NCI-H2171 (cell line): ENCODE measurements at regions not wholly inside any gene's neighbourhood (a gene's known extent, or its start where the extent isn't known, plus 50 kb on each side); places are given as distances from the start of the nearest gene placed in this dataset.
"Not testable (repeated sequence)": the region's sequence is repeated elsewhere in the genome, so short reads cannot be mapped to it uniquely, and the experiment has no call there.

Experiments used
- DNase-seq: peaks from one replicate; lab custom pipeline; 2025; lab: John Stamatoyannopoulos, UW

GRCh38 chr1:195847957-195848875, 760.0 kb downstream of the KCNT2 start:
- DNase-seq: not testable (repeated sequence)

DNA sequence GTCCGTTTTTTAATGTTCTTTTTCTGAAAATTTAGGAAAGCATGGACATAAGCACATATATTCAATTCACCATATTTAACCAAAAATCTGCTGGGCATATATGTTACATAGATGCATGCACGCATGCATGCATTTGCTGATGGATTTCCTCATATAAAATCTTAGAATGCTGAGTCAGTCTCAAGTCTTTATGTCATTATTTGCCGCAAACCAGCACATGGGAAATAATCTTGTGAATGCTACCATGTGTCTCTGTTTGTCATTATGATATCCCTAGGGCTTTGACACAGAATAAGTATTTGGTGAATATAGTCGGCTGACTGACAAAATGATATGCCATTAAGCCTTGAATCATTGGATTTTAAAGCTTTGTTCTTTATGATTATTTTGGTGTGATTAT, 776.5 kb downstream of the KCNT2 start:
- no peak for DNase-seq

DNA sequence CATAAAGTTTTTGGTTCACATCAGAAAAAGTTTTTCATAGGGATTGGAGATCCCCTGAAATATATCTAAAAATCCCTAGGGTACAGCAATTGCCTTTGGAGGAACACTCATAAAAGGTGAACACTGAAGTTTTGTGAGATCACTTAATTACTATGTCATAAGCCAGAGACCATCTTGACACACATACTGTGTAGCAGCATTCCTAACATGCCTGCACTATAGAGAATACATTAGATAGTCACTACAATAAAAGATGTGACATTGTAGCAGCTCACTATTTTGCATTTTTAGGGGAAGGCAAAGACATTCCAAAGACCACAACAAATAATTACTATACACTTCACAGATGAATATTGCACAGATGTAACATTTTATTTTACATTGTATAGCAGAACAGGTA, 779.9 kb downstream of the KCNT2 start:
- DNase-seq: no peak

- no peak for DNase-seq
Measured at GRCh38 chr1:195820925-195821324, 787.3 kb downstream of the KCNT2 start.

GRCh38 chr1:195806060-195806459, 802.2 kb downstream of the KCNT2 start:
- DNase-seq: no peak

GRCh38 chr1:195804547-195804946, 803.7 kb downstream of the KCNT2 start:
- DNase-seq: no peak

DNA sequence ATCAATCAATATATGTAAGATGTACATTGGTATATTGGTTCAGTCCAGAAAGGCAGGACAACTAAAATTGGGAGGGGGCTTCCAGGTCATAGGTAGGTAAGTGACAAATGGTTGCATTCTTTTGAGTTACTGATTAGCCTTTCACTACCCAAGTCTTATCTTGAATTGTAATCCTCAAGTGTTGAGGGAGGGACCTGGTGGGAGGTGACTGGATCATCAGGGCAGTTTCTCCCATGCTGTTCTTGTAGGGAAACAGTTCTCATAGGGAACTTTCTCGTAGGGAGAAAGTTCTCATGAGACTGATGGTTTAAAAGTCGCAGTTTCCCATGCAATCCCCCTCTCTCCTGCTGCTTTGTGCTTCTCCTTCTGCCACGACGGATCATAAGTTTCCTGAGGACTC, 809.2 kb downstream of the KCNT2 start:
- DNase-seq: no peak

DNA sequence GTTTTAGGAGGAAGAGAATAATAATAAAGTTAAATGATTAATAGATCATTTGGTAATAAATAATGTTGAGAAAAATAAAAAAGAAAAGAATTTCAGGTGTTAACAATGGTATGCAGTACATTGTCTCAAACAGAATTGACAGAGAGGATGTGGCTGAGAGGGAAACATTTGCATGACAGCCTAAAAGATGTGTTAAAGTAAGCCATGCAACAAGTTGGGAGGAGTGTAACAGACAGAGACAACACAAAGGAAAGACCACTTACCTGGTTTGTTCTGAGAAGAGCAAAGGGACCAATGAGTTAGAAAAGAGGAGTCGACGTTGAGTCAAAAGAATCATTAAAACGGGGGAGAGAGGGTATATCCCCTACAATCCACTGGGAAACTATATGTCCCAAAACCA, 814.0 kb downstream of the KCNT2 start:
- no peak for DNase-seq

- DNase-seq: no peak
Measured at GRCh38 chr1:195791796-195792195, 816.4 kb downstream of the KCNT2 start.

DNA sequence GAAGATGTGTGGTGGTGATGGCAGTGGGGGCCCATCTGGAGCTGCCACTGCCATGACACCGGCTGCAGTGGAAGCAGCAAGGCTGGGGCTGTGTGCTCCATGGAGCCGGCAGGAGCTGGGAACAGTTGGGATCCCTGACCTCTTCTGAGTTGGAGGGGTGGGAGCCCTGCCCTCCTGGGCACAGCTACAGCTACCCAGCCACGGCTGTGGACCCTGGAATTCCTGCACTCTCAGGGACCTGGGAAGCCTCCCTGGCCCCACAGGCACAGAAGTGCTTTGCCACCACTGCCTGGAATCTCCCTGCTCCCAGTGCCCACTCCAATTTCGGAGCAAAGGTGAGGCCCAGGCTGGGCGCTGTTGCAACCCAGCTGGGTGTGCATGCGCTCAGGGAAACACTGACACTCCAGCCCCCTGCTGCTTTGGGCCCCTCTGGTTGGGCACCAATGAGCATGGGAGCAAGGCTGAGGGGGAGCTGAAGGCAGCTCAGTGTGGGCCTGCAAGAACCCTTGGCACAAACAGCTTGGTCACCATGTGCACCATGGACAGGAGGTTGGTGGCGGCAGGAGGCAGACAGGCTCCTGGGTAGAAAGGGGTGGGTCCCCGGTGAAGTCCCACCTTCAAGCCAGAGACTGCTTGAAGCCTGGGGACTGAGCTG, 817.6 kb downstream of the KCNT2 start:
- DNase-seq: no peak

GRCh38 chr1:195789321-195789720, 818.9 kb downstream of the KCNT2 start:
- DNase-seq: no peak

DNA sequence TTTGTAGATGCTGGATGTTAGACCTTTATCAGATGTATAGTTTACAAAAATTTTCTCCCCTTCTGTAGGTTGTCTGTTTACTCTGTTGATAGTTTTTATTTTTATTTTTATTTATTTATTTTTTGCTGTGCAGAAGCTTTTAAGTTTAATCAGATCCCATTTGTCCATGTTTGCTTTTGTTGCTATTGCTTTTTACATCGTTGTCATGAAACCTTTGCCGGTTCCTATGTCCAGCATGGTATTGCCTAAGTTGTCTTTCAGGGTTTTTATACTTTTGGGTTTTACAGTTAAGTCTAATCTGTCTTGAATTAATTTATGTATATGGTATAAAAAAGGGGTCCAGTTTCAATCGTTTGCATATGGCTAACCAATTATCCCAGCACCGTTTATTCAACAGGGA, 819.5 kb downstream of the KCNT2 start:
- DNase-seq: no peak

DNA sequence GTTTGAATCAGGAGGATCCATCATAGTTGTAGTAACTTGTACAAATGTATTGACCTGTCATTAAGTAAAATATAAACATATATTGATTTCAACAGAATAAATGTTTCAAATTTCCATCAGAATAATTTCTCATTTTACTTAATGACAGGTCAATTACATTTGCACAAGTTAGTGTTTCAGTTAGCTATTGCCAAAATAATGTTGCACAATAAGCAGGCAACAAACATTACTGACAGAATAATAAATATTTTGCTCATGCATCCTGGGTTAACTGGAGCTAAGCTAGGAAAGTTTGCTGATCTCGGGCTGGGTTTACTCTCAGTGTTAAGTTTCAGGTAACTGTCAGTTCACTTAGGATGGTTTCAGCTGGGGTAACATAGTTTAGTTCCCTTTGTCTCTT, 822.4 kb downstream of the KCNT2 start:
- no peak for DNase-seq

GRCh38 chr1:195773931-195774330, 834.3 kb downstream of the KCNT2 start:
- DNase-seq: no peak

GRCh38 chr1:195769461-195769860, 838.8 kb downstream of the KCNT2 start:
- no peak for DNase-seq

- DNase-seq: no peak
Measured at GRCh38 chr1:195768936-195769335, 839.3 kb downstream of the KCNT2 start.

GRCh38 chr1:195768377-195768776, 839.9 kb downstream of the KCNT2 start:
- DNase-seq: no peak

- DNase-seq: no peak
Measured at GRCh38 chr1:195766709-195767108, 841.5 kb downstream of the KCNT2 start.

- DNase-seq: no peak
Measured at GRCh38 chr1:195765099-195765498, 843.1 kb downstream of the KCNT2 start.

- no peak for DNase-seq
Measured at GRCh38 chr1:195763907-195764374, 844.3 kb downstream of the KCNT2 start.

GRCh38 chr1:195763146-195763906, 844.9 kb downstream of the KCNT2 start:
- no peak for DNase-seq

GRCh38 chr1:195761104-195761503, 847.1 kb downstream of the KCNT2 start:
- no peak for DNase-seq

GRCh38 chr1:195756109-195756508, 852.1 kb downstream of the KCNT2 start:
- no peak for DNase-seq
